Smooth muscle cell (in vitro differentiated cells): ENCODE measurements at regions not wholly inside any gene's neighbourhood (a gene's known extent, or its start where the extent isn't known, plus 50 kb on each side); places are given as distances from the start of the nearest gene placed in this dataset.

Experiments used
- DNase-seq: peaks from one replicate; lab custom pipeline; 2025; ENCODE audit not compliant: unreplicated experiment; lab: John Stamatoyannopoulos, UW
- H2AFZ ChIP-seq: fragments of 200-600 bp; sonication (generic); 2 replicates; pipeline ENCODE4 v1.6.0; 2016; ENCODE audit warnings: antibody characterized with exemption, low read depth, mild to moderate bottlenecking
- H3F3A ChIP-seq: fragments of 200-600 bp; sonication (generic); 2 replicates; pipeline ENCODE4 v1.6.0; 2017; ENCODE audit warnings: antibody characterized with exemption, low read depth
- H3K27ac ChIP-seq: fragments of 200-600 bp; sonication (generic); 2 replicates; pipeline ENCODE4 v1.5.1; 2016; ENCODE audit warnings: low read depth, mild to moderate bottlenecking
- H3K27me3 ChIP-seq: fragments of 200-600 bp; sonication (generic); 2 replicates; pipeline ENCODE4 v1.6.1; 2016; ENCODE audit warnings: low read depth, mild to moderate bottlenecking
- H3K36me3 ChIP-seq: fragments of 200-600 bp; sonication (generic); 2 replicates; pipeline ENCODE4 v1.5.1; 2016; ENCODE audit warnings: low read depth
- H3K4me1 ChIP-seq: fragments of 200-600 bp; sonication (generic); 2 replicates; pipeline ENCODE4 v1.5.1; 2016; ENCODE audit warnings: low read depth
- H3K4me2 ChIP-seq: fragments of 200-600 bp; sonication (generic); 2 replicates; pipeline ENCODE4 v1.6.0; 2016; ENCODE audit warnings: mild to moderate bottlenecking
- H3K4me3 ChIP-seq: fragments of 200-600 bp; sonication (generic); 2 replicates; pipeline ENCODE4 v1.5.1; 2016; ENCODE audit warnings: mild to moderate bottlenecking
- H3K79me2 ChIP-seq: fragments of 200-600 bp; sonication (generic); 2 replicates; pipeline ENCODE4 v1.6.0; 2016; ENCODE audit warnings: low read depth, mild to moderate bottlenecking
- H3K9ac ChIP-seq: fragments of 200-600 bp; sonication (generic); 2 replicates; pipeline ENCODE4 v1.6.0; 2016; ENCODE audit warnings: low read depth
- H3K9me3 ChIP-seq: fragments of 200-600 bp; sonication (generic); replicated peaks from 2 replicates; pipeline ENCODE4 v1.5.1; 2016; ENCODE audit warnings: low read depth
- H4K20me1 ChIP-seq: fragments of 200-600 bp; sonication (generic); 2 replicates; pipeline ENCODE4 v1.6.0; 2016; ENCODE audit warnings: low read depth
- CTCF ChIP-seq: fragments of 200-600 bp; sonication (generic); IDR thresholded peaks from 2 replicates; pipeline ENCODE4 v1.5.1; 2017; ENCODE audit warnings: borderline replicate concordance, mild to moderate bottlenecking, antibody characterized with exemption; ENCODE audit not compliant: insufficient read depth, poor library complexity, severe bottlenecking
- WGBS: methylation state at CpG from one replicate; pipeline ENCODE4 v1.1.7; 2016; ENCODE audit warnings: low lambda C conversion rate; 5-methylcytosine and 5-hydroxymethylcytosine counted together

- TF ChIP-seq CTCF = no peak
- Histone ChIP-seq H3K27me3 (no peaks in the 10 kb centered on the region), H3K4me1 (peaks cover 6% of the 10 kb centered on the region), H3K36me3 (no peaks in the 10 kb centered on the region), H4K20me1 (no peaks in the 10 kb centered on the region), H3K9me3 (no peaks in the 10 kb centered on the region), H3K27ac (peak overlapping the region; percentile 60), H2AFZ (peak overlapping the region; percentile 99), H3K4me2 (peak overlapping the region; percentile 6), H3K79me2 (no peaks in the 10 kb centered on the region), H3K9ac (no peak overlapping the region), H3F3A (no peaks in the 10 kb centered on the region), H3K4me3 (no peak overlapping the region)
- WGBS = 40% methylated on average over 3 of the region's 3 CpGs
- DNase-seq = peak; percentile 19
Measured at GRCh38 chr15:63436872-63437375, 55.3 kb upstream of the CA12 start.

DNA sequence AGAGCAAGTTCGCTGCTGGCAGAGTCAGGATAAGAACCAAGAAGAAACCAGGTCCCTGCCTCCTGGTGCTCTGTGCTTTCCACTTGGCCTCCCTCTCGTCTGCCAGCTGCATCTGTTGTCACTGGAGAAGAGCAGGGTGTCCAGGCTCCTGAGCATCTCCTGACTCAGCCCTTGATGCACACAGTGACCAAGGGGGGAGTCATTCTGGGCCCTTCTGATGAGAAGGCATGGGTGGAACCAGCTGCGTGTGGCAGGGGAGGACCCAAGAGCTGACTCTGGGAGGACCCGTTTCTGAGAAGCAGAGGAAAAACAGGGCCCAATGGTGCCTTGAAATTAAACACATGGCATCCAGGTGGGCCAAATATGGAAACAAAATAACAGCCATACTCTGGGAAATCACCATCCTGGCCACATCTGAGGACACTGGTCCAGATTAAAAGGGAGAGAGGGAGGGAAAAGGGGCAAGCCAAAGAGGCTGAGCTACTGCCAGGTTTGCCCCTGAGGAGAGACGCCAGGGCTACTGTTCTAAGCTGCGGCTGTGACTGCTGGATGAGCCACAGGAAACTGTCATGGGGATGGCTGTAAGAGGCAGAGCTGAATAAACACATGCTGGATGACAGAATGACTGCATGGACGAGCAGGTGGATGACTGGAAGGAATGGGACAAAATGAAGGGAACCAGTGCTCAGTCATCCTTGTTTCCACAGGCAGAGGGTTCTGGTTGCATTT lies 58.1 kb upstream of the CA12 start:
- Histone ChIP-seq H3K9me3 (no peaks in the 10 kb centered on the region), H4K20me1 (no peaks in the 10 kb centered on the region), H3K79me2 (no peaks in the 10 kb centered on the region), H3K4me1 (peaks cover 6% of the 10 kb centered on the region), H3F3A (no peaks in the 10 kb centered on the region), H3K27ac (no peak overlapping the region), H3K27me3 (no peaks in the 10 kb centered on the region), H3K36me3 (no peaks in the 10 kb centered on the region), H3K4me3 (no peak overlapping the region), H2AFZ (no peak overlapping the region), H3K9ac (no peak overlapping the region), H3K4me2 (no peak overlapping the region)
- WGBS = 87% methylated on average over 7 of the region's 7 CpGs
- no peak for TF ChIP-seq CTCF
- DNase-seq = no peak

DNA sequence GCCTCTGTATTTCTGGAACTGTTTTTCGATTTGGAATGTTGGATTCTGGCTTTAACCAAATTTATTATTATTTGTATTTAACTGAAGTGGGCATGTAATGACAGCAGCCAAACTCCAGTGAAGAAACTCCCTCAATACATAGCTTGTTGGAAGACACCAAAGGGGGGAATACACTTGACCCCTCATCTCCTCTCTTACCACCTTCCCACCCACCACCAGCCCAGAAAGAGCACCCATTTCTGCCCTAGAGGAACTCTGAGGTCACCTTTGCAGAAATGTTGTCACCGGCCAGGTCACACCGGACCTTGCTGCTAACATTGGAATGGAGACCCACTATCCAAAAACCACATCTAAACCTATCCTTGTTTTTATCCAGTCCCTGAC lies 58.6 kb upstream of the CA12 start:
- DNase-seq = no peak
- H3K9ac ChIP-seq = no peak overlapping the region
- H3K27ac ChIP-seq = no peak overlapping the region
- no peak overlapping the region for H3K4me2 ChIP-seq
- peaks cover 6% of the 10 kb centered on the region for H3K4me1 ChIP-seq
- H3K79me2 ChIP-seq = no peaks in the 10 kb centered on the region
- H2AFZ ChIP-seq = no peak overlapping the region
- H3K9me3 ChIP-seq = no peaks in the 10 kb centered on the region
- no peak overlapping the region for H3K4me3 ChIP-seq
- 98% methylated on average over 3 of the region's 3 CpGs for WGBS
- TF ChIP-seq CTCF = no peak
- no peaks in the 10 kb centered on the region for H4K20me1 ChIP-seq
- H3K27me3 ChIP-seq = no peaks in the 10 kb centered on the region
- no peaks in the 10 kb centered on the region for H3F3A ChIP-seq
- H3K36me3 ChIP-seq = no peaks in the 10 kb centered on the region

GRCh38 chr15:63440756-63441155 lies 59.1 kb upstream of the CA12 start:
- H3F3A ChIP-seq = no peaks in the 10 kb centered on the region
- no peaks in the 10 kb centered on the region for H3K36me3 ChIP-seq
- 67% methylated on average over 6 of the region's 6 CpGs for WGBS
- no peak overlapping the region for H2AFZ ChIP-seq
- H3K4me2 ChIP-seq = no peak overlapping the region
- H3K27me3 ChIP-seq = no peaks in the 10 kb centered on the region
- H3K79me2 ChIP-seq = no peaks in the 10 kb centered on the region
- DNase-seq = no peak
- no peak overlapping the region for H3K9ac ChIP-seq
- no peak overlapping the region for H3K27ac ChIP-seq
- H3K4me1 ChIP-seq = peaks cover 6% of the 10 kb centered on the region
- no peaks in the 10 kb centered on the region for H3K9me3 ChIP-seq
- no peaks in the 10 kb centered on the region for H4K20me1 ChIP-seq
- no peak overlapping the region for H3K4me3 ChIP-seq
- no peak for TF ChIP-seq CTCF
